Right forelimb (tissue), 1 donor: ENCODE measurements at regions not wholly inside any gene's neighbourhood (a gene's known extent, or its start where the extent isn't known, plus 50 kb on each side); places are given as distances from the start of the nearest gene placed in this dataset.
A peak's percentile ranks its signal among the peaks of the same experiment; 100 is the strongest.

Experiments
- DNase-seq: peaks from one replicate; pipeline ENCODE4 v3.0.0-alpha.2; 2018

- no peak for DNase-seq
Measured at GRCh38 chr20:19001177-19001576, 187.6 kb downstream of the SCP2D1 start.

- no peak for DNase-seq
Measured at GRCh38 chr20:19003366-19004336, 190.1 kb downstream of the SCP2D1 start.

GRCh38 chr20:19004975-19005374 is 191.4 kb downstream of the SCP2D1 start:
- DNase-seq: no peak

- no peak for DNase-seq
Measured at GRCh38 chr20:19008497-19008896, 194.9 kb downstream of the SCP2D1 start.

GRCh38 chr20:19009081-19009688 is 195.6 kb downstream of the SCP2D1 start:
- no peak for DNase-seq

- no peak for DNase-seq
Measured at GRCh38 chr20:19012676-19013075, 199.1 kb downstream of the SCP2D1 start.

- no peak for DNase-seq
Measured at GRCh38 chr20:19013907-19014306, 198.5 kb upstream of the SLC24A3 start.

GRCh38 chr20:19015351-19016139 is 196.9 kb upstream of the SLC24A3 start:
- DNase-seq: peak; percentile 63

- no peak for DNase-seq
Measured at GRCh38 chr20:19016140-19016497, 196.3 kb upstream of the SLC24A3 start.

GRCh38 chr20:19017104-19017690 is 195.2 kb upstream of the SLC24A3 start:
- DNase-seq: no peak

- DNase-seq: no peak
Measured at GRCh38 chr20:19018881-19019280, 193.6 kb upstream of the SLC24A3 start.

- no peak for DNase-seq
Measured at GRCh38 chr20:19019734-19020364, 192.6 kb upstream of the SLC24A3 start.

GRCh38 chr20:19021406-19022117 is 190.9 kb upstream of the SLC24A3 start:
- DNase-seq: no peak

- no peak for DNase-seq
Measured at GRCh38 chr20:19022118-19022575, 190.3 kb upstream of the SLC24A3 start.

- no peak for DNase-seq
Measured at GRCh38 chr20:19022791-19023448, 189.5 kb upstream of the SLC24A3 start.

- no peak for DNase-seq
Measured at GRCh38 chr20:19024296-19025035, 188.0 kb upstream of the SLC24A3 start.

- no peak for DNase-seq
Measured at GRCh38 chr20:19025430-19026120, 186.9 kb upstream of the SLC24A3 start.

GRCh38 chr20:19026121-19026878 is 186.1 kb upstream of the SLC24A3 start:
- DNase-seq: peak; percentile 63
